GM19467 (cell line): ENCODE measurements at regions not wholly inside any gene's neighbourhood (a gene's known extent, or its start where the extent isn't known, plus 50 kb on each side); places are given as distances from the start of the nearest gene placed in this dataset.
"Not testable (repeated sequence)": the region's sequence is repeated elsewhere in the genome, so short reads cannot be mapped to it uniquely, and the experiment has no call there.

Experiments
- ATAC-seq: cut with Tn5 transposase; IDR thresholded peaks from one replicate; pipeline ENCODE4 v1.9.1; 2021; ENCODE audit warnings: mild to moderate bottlenecking, moderate library complexity; ENCODE audit not compliant: unreplicated experiment

DNA sequence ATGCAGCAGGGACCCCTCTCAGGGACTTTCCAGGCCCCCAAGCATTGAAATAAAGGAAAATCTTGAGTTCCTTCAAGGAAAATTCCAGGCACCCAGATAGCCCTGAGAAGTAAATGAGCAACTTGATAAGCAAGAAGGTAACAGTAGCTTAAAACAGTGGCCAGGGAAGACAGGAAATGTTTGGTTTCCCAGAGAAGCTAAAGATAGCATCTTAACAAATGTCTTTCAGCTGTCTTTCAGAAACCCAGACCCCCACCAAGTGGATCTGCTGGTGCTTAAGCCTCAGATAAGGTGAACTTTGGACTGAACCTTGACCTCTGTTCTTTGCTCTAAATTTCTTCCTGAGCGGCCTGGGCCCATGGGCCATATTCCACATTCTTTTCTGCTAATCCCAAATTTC lies 117.8 kb upstream of the CST7 start:
- ATAC-seq, result no peak

DNA sequence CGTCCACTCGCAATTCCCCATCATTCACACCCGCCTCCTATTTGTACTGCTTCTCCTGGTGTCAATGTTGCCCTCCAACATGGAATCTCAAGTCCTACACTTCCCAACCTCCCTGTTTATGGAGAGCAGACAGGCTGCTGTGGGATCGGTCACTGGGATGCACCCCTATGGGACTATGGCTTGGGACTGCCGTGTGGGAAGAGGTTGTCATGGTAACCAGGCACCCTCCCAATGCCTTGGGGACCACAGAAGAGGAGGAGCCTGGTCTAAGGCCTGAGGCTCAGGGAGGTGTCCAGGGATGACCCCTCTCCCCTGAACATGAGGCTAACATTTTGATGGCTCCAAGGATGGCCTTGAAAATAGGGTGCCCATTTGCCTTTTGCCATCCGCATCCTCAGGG lies 116.6 kb upstream of the CST7 start:
- no peak for ATAC-seq

DNA sequence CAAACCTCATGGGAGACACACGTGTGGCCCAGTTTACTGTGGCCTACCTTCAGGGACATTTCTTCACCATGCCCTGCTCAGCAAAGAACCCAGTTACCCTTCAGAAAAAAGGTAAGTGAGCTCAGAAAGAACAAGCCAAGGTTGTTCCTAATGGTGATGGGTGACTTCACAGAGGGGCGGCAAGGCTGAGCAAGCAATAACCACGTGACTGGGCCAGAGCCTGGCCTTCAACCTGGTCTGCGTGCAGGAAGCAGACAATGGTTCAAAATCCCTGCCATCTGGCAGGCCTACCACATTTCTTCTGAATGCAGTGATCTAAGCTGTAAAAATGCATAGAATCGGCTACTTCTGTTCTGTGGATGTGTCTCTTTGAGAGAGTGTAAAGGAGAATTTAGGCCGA lies 115.5 kb upstream of the CST7 start:
- ATAC-seq, result no peak

DNA sequence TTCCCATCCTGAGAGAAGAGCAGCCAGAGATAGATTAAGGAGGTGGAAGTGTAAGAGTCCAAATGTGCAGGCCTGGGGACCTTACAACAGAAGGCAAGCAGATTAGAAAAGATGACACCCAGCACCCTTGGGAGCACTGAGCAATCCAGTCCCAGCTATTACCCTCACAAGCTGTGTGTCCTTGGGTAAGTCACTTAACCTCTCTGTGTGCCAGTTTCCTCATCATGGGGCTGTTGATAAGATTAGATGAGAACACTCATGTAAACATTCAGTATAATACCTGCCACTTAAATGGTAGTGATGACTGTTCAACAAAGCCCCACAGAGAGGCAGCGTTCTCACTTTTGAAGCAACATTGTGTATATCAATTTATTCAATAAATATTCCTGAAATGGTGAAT lies 114.8 kb upstream of the CST7 start:
- ATAC-seq, result no peak

DNA sequence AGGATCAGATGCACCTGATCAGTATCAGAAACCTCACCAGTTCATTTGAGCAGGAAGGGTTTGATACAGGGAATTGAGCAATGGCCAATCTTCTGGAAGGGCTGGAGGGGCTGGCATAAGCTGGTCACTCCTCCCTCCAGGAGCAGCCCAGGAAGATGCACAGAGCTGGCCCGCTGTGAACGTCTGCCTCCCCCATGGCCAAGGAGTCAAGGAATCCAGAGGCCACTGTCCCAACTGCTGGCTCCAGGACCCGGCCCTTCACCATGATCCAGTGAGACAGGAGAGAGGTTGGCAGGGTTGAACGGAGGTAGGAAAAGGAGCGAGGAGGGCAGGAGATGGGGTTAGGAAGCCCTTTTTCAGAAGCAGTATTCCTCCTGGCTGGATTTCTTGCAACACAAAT lies 113.9 kb upstream of the CST7 start:
- ATAC-seq, result no peak

DNA sequence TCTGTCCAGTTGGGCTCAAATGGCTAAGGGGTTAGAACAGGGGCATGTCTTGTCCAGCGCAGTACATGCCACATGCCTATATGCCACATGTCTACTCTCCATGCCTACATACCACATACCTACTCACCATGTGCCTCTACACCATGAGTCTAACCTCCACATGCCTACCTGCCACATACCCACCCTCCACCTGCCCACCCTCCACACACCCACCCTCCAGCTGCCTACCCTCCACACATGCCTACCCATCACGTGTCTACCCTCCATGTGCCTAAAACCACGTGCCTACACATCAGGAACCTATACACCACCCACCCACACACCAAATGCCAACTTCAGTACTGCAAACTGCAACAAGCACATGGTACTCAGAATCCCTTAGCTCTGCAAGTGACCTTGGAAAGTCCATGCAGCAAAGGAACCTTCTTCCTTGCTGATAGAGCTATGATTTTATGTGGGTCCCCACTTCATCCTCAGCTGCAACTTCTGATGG lies 113.0 kb upstream of the CST7 start:
- no peak for ATAC-seq

DNA sequence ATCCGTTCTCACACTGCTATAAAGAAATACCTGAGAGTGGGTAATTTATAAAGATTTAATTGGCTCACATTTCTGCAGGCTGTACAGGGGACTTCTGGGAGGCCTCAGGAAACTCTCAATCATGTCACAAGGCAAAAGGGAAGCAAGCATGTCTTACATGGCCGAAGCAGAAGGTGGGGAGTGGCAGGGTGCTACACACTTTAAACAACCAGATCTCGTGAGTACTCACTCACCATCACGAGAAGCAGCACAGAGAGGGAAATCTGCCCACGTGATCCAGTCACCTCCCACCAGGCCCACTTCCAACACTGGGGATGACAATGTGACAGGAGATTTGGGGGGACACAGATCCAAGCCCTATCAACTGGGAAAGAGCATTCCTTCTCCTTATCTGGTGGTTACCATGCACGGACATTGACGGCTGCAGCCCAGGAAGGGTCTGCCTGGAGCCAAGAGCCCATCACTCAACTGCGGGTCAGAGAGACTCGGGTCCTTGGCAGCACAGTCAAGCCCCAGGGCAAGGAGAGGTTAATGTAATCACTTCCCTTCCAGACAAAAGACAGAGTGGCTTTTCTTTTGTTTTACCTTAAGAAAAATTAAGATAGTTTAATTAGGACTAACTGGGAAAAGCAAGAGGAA lies 112.3 kb upstream of the CST7 start:
- ATAC-seq, result no peak

DNA sequence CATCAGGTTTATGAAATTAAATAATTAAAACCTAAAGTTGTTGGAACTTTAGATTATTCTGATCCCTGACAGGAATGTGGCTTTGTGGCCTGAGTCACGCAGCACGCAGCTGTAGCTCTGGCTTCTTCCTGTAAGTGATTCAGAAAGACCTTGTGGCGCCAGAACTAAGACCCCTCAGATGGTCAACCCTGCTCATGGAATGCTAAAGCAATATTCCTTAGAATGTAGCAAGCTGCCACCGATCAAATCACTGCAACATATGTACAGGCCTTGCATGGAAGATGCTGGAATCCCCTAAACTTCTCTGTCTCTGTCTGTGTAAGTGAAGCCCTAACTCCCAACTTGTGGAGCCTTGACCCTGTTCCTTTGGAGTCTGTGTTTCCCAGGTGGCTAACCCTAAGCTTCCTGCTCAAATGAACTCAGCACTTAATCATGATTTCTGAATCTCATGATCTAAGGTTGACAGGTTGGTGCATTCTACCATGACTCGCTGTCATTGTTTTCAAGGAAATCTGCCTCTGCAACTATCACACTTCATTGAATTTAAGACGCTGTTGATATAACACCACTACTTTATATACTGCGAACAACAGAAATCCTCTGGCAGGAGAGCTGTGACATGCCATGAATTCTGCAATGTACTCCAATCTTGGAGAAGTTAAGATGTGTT lies 111.2 kb upstream of the CST7 start:
- no peak for ATAC-seq

DNA sequence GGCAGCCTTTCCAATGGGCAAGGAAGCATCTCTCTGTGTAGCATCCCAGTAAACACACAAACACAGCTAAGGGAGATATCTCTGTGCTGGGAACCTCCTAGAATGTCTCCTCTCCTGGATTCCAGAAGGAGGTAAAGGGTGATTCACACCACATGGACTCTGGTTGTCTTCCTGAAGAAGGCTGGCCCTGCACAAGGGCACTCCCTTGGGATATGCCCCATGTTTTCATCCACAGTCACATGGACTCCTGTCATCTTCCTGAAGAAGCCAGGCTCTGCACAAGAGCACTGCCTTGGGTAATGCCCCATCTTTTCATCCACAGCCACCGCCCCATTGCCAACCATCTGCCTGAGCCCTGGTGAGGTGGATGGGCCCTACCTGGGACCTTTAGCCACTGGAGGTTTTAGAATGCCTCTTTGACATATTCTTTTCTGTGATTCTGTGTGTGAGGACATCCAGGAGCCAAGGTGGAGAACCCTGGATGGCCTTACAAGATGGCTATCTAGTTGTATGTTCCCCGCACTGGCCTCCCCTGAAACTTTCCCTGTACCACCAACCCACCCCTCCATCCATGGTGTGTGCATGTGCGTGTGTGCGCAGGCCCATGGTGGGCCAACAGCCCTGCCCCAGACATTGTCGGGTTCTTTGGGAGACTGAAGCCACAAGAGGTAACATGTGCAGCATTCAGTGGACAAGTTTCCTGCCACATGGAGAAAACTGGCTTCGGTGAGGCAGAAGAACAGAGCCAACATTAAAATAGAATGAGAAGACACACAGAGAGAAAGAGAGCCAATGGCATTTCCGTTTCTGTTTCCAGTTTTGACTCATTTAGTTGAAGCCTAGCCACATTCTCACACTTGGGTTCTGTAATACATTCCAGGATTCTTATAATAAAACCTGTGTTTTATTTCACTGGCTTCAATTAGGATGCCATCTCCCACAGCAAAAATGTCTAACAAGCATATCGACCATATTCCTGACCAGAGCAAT lies 110.2 kb upstream of the CST7 start:
- no peak for ATAC-seq

DNA sequence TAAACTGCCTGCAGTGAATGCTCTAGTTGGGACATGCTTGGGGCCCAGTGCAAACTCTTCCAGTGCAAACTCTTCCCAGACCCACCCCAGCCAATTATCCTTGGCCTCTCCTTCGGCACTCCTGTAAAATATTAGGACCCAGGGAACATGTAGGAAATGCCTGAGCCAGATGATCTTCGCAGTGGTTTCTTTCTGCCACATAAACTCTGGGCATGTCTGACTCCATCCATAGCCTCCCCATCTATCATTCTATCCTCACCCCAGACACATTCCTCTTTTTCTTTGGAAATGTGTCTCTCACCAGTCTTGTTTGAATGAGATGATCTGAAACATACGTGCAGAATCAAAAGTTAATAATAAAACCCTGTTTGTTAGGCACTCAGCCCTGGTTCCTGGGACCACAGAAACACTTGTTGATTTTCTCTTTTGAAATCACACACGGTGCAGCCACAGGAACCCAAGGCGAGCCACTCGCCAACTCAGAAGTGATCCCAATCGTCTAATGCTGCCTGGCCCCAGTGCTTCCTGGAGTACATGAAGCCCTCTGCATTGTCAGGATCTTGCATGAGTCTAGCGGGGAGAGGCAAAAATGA lies 108.9 kb upstream of the CST7 start:
- ATAC-seq, result no peak

DNA sequence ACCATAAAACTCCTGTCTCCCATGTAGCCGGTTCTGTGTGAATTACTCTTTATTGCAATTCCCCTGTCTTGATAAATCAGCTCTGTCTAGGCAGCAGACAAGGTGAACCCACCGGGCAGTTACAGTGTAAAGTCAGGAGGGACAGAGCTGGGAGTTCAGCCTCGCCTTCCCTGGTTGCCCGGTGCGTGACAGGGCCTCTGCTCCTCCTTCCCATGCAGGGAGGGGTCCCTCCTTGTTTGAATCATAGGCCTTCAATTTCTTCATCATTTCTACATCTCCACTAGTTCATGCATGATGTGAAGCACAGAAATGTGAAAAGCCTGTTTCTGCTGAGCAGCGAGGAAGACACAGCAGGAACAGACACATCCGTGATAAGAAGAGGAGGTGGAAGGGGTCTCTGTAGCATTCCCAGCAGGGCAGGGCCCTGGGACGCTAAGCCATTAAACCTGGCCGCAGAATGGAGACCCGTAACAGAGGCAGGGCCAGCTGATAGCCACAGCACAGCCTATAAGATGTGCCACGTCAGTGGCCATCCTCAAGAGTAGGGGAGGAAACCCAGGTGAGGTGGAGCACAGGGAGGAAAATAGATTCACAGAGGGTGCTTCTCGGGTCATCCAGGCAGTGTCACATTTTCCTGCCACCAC lies 106.7 kb upstream of the CST7 start:
- ATAC-seq, result no peak

DNA sequence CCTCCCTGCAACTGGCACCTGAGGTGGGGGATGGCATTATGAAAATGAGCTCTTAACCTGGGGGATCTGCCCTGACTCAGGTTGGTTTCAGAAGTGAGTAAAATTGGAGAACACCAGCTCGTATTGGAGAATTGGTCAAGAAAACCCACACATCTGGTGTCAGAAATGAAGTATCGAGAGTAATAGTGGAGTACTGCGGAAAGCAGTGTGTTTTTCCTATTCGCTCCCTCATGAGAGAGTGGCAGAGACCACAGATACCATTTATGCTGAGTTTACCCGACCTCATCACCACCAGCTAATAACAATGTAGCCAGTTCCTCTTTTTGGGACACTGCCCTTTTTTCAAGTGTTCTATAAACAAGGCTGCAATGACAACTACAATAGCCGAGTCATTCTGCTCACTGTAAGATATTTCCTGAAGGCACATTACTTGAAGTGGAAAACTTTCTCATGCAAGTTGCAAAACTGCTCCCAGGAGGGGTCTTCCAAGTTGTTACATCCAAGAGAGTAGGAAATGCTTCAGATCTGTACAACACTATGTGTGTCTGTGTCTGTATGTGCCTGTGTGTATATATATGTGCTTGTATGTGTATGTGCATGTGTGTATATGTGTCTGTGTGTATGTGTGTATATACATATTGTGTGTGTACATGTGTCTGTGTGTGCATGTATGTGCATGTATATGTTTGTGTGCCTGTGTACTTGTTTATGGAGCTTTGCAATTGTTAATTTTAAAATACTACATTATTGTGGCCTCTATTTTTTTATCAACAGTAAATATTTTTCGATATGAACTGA lies 106.0 kb upstream of the CST7 start:
- ATAC-seq, result peak; percentile 90

DNA sequence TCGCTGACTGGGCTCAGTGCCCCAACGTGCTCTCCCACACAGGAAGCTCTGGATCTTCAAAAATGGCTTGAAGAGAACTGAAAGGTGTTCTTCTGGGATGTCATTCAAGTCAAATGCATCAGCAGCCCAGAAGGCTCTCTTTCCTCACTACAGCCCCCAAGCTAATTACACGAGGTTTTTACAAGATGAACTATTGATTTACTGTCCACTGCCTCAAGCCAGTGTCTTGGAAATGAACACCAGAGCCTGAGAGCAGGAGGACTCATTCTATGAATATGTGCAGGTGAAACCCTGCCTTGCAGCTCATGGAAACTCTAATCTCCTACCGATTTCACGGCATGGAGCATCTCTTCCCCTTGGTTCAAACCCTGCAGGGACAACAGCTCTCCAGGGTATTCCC lies 98.9 kb upstream of the CST7 start:
- ATAC-seq, result no peak

DNA sequence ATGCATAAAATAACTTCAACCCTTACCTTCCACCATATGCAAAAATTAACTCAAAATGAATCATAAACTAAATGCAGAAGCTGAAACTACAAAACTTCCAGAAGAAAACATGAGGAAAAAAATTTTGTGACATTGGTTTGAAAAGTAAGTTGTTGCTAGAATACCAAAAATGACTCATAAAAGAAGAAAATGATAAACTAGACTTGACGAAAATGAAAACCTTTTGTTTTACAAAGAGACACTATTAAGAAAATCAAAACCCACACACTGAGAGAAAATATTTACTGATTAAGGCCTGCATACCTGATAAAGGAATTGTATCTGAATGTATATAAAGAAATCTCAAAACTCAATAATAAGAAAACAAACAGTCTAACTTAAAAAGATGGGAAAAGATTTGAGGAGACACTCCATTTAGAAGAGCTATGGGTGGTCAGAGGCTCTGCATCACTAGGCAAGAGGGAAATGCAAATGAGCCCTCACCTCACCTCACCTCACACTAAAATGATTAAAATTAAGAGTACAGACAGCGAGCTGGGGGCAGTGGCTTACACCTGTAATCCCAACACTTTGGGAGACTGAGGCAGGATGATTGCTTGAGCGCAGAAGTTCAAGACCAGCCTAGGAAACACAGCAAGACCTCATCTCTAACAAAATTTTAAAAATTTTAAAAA lies 97.6 kb upstream of the CST7 start:
- peak; percentile 58 for ATAC-seq

DNA sequence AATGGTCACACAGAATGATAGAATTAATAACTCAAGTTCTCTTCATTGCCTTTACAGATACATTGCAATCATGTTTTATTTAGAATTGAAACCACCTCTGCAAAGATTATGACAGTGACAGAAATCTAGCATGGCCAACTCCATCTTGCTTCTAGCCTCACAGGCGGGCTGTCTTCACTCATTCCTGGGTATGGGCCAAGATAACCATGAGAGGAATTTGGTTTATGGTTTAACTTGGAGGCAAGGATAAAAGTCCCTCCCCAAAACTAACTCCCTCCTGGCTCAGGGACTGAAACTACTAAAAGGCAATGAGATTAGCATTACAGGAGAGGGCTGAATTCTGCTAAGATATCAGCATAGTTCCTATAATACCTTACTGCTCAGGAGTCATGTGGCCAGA lies 95.2 kb upstream of the CST7 start:
- ATAC-seq, result no peak

DNA sequence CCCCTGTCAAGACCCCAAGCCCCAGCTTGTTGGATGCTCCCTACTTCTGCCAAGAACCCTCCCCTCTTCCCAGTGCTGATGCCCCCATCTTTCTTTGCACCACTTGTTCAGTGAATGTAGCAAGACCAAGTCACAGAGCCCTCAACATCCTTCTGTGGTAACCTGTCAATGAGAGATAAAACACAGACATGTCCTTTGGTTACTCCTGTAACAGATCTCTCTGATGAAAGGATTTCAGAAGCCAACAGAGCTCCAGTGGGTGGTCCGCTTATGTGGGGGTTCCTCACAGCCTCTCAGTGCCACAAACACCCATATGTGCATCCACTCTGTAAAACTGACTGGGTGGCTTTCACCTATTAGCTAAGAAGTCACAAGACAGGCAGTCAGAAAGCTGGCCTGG lies 93.2 kb upstream of the CST7 start:
- ATAC-seq, result no peak

DNA sequence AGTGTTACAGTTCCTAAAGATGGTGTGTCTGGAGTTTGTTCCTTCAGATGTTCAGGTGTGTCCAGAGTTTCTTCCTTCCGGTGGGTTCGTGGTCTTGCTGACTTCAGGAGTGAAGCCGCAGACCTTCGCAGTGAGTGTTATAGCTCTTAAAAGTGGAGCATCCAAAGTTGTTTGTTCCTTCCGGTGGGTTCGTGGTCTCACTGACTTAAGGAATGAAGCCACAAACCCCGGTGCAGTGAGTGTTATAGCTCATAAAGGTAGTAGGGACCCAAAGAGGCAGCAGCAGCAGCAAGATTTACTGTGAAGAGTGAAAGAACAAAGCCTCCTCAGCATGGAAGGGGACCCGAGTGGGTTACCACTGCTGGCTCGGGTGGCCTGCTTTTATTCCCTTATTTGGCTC lies 90.6 kb upstream of the CST7 start:
- not testable (repeated sequence) for ATAC-seq

DNA sequence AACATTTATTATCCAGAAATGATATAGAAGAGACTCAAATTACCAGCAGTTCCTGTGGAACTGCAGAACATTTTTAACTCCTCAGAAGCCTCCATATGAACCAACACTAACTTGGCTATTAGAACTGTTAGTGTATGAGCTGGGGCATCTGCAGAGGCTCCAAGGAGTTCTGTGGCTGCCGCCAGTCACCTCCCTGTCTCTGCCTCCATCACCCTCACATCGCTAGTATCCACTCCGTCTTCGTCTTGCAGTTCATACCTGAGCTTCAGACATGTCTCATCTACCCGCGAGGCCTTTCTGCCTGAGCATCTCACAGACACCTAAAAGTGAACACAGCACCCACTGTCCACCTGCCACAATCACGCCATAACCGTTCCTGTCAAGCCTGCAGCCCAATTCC lies 89.5 kb upstream of the CST7 start:
- no peak for ATAC-seq

DNA sequence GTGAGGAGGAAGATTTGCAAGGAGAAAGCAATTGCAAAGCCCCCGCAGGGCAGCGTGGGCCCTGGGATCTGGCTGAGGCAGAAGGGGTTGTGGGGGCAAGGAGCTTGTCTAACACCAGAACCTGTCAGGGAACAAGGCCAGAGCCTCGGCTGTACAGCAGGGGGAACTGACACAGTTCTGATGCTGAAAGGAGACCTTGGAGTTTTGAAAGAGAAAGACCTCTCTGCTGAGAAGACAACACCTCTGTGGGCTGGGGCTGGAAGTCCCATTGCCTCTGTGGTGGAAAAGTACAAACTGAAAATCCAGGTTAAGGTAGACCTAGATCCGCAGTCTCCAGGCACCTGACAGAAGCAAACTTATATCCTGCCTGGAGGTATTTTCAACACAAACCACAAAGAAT lies 86.9 kb upstream of the CST7 start:
- ATAC-seq, result no peak
